Fibroblast of gingiva (primary cell): ENCODE measurements at regions not wholly inside any gene's neighbourhood (a gene's known extent, or its start where the extent isn't known, plus 50 kb on each side); places are given as distances from the start of the nearest gene placed in this dataset.

Experiments
- DNase-seq: peaks from one replicate; pipeline ENCODE4 v3.0.0-alpha.2; 2011; ENCODE audit warnings: low read depth

DNA sequence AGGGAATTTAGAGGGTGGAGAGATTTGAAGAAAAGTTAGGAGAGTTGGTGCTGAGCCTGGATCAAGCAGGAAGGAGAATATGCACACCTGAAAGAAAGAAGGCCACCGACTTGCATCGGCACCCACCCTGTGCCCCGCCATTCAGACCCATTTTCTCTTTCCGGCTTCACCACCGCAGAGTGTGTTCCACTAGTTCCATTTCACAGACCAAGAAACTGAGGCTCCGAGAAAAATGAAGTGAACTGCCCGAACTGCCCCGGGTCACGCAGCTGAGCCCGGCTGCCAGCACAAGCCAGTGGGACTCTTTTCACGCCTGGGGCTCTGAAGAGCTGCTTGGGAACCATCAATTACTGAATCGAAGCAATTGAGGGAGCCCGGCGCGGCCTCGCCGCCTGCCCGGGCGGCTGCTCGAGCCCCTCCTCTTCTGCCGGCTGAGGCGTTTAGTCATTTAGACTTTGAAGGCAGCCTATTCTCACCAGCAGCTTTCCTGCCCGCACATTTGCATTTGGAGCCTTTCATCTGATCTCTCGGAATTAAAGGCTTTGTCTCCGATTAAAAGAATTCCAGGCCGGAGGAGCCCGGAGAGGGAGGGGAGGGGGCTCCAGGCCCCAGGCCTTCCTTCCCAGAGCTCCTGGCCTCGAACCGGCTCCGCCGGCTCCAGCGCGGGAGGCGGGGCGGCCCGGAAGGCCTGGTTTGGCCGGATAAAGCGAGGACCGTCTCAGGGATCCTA, 140.2 kb upstream of the PJA1 start:
- no peak for DNase-seq

DNA sequence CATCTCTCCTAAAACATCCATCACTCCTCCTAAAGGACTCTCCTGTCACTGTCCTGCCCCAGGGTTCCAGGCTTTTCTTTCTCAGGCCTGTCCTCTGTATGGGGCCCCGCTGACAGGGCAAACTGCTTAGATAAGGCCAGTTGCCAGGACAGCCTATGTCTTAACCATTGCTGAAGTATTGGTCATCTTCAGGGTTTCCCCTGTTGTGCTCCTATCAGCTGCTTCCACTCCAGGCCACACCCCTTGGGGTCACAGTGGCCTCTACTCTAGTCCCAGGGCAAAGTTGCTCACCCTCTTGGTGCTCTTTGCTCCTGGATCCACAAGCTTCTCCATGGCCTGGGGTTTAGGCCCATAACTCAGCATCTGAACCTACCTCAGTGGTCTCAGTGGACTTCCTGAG, 138.0 kb upstream of the PJA1 start:
- no peak for DNase-seq

DNA sequence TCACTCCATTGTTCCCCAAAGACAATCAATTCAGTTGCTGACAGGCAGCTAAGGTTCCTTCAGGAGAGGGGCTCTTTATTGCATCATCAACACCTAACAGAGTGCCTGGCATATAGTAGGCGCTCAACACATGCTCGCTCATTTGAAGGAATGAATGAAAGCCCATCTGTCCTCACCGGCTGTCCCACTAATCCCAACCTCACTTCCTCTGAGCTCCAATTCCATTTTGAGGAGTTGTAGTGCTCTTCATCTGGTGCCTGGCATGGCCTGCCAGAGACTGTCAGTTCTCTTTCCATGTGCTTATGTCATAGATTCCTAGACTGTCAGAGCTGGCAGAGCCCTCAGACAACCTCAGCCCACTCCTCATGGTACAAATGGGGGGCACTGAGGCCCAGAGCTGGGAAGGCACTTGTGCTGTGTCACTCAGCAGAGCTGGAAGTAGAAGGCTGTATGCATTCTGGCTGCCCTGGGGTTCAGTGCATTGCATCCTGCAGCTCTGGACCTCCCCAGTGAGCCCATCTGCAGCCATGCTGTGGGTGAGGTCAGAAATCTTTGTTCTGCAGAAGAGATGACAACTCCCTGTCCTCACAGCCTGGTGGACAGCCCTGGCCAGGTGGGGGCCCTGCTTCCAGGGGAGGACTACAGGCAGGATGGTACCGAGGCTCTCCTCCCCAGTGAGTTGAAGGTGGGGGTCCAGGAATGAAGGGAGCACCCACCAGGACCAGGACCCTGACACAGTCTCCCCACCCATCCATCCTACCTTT, 134.9 kb upstream of the PJA1 start:
- no peak for DNase-seq

DNA sequence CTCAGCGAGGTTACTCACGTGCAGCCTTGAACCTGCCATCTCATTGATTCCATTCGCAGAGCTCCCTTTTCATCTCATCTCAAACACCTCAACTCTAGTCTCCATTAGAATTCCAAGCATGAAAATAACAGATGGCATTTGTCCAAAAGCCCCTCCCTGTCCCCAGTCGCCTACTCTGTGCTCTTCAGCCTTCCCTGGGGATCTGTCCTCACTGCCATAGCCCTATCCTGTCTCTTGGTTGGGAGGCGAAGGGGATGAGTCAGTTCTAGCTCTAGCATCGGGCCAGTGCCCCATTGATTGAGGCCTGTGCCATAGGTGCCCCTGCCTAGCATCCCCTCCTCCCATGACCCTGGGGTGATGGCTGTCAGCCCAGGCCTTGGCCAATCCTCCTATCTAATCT, 134.0 kb upstream of the PJA1 start:
- DNase-seq, result no peak

DNA sequence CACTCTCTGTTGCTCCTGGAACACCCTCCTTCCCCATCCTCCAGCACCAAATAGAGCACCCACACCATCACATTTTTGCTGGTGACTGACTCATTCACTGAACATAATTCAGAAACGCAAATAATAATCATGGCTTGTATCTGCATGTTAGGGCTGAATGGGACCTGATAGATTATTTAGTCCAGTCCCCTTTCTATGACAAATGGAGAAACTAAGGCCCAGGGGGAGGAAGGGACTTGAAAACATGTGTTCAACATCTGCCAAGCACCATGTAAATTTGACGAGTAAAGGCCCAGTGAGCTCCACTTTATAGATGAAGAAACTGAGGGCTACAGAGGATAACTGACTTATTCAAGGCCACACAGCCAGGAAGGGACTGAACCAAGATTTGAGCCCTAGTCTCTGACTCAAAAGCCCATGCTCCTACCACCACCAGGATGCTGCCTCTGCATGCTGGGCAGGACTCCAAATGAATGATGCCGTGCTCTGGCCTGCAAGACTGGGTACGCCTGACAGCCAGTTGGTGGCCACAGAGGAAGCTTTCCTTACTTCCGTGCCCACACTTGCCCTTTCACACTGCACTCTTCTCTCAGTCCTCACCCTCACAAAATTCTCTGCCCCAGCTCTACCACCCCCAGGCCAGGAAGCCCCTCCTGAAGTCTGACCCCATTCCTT, 133.3 kb upstream of the PJA1 start:
- peak; percentile 6 for DNase-seq

DNA sequence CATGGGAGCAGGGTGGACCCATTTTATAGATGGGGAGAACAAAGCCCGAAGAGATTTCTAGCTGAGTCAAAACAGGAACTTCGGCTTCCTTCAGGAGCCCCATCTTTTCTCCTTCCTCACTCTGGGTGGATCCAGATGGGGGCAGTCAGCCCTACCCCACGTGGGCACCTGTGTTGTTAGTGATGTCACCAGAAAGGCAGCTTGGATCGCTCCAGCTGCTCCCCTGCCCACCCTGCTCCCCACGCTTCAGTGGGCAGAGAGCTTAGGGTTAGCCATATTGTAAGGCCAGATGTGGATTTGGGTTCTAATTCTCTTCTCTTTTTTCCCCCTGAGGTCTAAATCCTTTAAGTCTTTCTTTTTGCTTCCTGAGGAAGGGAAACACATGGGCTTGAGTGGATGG, 132.3 kb upstream of the PJA1 start:
- DNase-seq, result no peak

DNA sequence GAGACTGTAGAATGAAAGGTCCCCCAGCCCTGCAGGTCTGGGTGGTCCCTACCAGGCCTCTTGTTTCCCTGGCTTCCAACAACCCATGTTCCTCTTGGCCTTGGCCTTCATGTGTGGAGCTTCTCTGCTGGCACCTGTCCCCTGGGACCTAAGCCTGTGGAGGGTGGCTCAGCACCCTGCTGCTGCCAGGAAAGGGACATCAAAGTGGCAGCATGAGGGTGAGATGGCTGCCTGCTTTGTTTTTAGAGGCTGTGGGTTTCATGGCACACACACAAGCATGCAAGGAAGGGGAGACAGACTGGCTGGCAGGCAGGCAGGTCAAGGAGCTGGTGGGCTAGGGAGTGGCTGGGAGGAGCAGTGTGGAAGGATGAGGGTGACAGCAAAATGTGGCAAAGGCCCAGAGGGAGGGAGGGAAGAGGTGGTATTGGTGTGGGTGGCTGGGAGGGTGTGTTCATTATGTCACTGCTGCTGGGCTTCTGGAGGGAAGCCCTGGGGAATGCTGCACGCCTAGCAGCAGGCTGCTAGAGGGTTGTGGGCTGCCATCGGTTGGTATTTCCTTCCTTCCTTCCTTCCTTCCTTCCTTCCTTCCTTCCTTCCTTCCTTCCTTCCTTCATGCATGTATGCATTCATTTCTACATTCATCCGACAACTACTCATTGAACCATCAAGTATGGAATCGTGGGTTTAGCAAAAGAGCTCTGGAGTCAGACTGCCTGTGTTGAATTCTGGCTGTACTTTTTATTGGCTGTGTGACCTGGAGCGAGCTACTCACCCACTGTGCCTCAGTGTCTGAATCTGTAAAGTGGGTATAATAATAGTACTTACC, 128.7 kb upstream of the PJA1 start:
- DNase-seq, result no peak

DNA sequence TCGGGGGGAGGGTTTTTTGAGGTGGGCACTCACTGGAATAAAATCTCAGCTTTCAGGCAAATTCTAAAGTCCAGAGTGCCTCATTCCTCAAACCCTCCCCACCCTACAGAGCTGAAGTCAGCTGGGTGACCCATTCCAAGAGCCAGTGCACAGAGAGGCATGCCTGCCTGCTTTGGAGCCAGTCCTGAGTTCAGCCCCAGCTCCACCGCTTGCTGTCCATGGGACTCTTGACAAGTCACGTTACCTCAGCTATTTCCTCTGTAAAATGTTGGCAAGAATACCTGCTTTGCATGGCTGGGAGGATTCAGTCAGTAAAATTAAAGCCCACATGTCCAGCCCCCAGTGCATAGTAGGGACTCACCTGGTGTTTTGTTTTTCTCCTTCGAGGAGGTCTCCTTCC, 125.9 kb upstream of the PJA1 start:
- DNase-seq, result no peak

DNA sequence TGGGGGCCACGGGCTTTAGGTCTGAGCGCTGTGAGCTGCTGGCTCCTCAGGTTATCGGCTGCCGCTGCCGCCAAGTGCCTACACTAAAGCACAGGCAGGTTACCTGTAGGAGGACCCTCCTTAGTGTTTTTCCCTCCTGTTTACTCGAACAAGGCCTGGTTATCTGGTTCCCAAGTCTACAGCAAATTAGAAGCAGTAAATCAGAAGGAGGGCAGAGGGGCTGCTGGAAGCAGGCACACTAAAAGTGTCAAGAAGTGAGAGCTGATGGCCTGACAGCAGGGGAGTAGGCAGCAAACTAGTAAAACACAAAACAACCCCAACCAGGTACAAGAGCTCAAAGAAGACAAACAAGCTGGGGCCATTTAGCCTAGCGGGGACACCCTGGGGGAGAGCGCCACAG, 125.0 kb upstream of the PJA1 start:
- DNase-seq, result no peak

DNA sequence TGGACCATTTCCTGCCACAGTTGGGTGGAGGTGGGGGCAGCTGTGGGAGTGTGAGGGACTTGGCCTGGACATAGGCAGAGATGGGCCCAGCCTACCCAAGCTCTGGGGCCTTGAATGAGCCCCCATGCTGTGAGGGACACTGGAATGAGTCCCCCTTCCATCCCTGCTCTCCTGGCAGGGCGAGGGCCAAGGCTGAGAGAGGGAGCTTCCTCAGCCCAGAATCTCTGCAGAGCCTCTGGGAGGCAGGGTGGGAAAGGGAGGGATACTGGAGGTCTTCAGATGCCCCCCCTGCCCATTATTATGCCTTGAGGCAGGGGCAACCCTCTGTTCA, 124.5 kb upstream of the PJA1 start:
- DNase-seq, result no peak

DNA sequence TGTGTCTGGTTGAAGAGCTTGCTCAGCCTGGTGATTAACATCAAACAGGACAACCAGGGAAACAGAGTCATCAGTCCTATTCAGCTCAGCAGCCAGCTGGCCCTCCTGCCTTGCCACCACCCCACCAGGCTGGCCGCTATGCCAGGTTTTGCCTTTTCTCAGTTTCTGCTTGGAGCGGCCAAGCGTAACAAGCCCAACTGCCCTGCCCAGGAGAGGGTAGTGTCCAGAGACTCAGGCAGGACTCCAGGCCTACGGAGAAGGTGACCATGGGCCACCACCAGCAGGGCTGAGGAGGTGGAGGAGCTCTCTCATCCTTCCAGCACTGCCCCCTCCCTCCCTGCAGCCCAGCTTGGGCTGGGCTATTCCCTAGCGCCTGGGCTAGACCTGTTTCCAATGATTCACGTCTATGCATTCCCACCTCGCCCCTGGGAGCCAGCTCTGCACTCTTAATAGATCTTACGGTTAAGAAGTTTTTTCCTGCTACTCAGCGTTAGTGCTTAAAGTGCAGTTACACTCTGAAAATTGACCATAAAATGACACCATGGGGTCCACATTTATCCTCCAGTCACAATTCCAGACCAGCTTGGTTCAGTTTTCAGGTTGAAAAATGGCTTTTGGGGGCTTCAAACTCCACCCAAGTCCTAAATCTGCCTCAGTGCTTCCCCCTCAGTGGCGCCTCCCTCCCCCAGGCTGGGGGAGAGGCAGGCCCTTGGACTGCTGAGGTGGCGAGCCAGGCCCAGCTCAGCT, 124.0 kb upstream of the PJA1 start:
- DNase-seq, result no peak

DNA sequence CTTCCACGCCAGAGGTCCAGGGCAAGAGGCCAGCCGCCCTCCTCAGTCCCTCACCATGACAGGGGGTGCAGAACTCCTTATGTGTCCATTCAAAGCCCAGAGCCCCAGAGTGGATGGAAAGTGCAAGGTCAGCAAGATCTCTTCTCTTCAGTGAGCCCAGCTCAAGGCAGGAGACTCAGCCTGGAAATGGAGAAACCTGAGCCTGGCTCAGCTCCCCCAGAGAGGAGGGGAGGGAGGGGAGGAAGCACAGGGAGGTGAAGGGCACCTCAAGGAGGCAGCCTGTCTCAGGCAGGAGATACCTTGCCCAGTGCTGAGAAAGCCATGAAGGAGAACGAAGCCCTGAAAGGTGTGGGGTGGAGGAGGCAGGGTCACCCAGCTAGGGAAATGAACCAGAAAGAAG, 121.8 kb upstream of the PJA1 start:
- no peak for DNase-seq

DNA sequence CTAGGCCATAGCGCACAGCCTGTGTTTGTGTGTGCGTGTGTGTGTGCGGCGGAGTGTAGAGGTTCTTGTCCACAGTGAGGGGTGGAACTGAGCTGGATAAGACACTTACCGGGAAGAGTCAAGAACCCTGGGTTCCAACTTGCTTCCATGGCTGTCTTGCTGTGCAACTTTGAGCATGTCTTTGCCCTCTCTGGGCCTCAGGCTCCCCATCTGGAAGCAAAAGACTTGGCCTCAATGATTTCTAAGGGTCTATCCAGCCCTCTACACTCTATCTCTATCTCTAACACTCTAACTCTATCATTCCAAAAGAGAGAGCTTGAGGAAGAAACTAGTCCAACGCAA, 121.3 kb upstream of the PJA1 start:
- no peak for DNase-seq

DNA sequence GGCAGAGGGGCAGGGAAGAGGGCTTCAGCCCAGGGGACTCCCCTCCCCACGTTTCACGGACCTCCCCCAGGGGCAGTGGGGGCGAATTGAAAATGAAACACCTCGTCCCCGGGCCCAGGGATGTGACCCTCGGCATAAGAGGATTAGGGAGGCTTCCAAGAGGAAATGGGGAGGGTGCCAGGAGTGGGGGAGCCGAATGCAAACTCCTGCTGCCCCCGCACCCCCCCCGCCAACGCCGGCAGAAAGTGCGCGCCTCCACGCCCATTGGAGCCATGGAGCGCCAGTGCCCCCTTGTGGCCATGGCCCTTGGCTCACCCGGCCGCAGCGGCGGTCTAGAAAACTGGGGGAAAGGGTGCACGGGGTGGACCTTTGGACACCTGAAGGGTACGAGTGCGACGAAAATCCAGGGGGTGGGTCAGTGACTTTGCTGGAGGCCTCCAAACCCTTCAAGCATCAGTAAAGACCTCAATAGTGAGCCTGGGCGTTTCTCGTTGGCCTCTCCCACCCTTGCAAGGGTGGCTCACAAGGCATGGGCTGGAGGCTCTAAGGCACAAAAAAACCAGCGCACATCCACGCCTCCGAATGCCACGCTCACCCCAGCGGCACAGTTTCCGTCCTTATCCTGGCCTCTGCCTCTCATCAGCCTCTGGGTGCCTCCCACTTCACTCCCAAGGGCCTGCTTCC, 120.8 kb upstream of the PJA1 start:
- peak; percentile 2 for DNase-seq

DNA sequence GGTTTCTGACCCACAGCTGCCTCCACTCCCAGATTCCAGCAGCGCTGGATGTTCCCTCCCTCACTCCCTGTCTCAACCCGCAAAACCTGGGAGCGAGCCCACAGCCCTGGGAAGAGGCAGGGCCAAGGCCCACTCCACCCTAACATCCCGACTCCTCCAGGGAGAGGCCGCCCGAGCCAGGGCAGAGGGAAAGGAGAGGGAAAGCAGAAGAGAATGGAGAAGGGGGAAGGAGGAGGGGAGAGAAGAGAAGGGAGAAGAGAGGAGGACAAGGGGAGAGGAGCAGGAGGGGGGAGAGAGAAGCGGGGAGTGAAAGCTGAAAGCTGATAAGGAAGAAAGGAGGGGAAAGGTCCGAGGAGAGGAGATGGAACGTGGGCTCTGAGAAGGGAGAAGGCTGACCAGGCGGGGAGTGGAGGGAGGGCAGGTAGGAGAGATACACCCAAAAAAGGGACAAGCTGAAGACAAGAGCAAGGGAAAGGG, 120.2 kb upstream of the PJA1 start:
- no peak for DNase-seq

DNA sequence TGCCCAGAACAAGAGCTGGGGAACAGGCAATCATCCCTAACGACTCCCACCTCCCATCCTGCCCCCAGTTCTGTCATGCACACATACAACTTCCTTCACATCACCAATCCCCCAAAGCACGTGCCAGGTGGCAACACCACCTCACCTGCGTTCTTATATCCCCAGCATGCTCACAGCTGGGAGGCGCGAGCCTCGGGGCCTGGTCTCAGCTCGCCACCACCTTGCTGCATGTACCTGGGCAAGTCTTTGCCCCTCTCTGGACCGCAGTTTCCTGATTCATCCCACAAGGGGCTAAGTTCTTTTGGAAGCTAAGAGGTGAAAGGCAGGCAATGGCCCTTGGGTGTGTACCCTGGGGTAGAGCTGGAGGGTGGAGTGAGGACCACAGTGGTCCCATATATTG, 119.2 kb upstream of the PJA1 start:
- DNase-seq, result no peak

DNA sequence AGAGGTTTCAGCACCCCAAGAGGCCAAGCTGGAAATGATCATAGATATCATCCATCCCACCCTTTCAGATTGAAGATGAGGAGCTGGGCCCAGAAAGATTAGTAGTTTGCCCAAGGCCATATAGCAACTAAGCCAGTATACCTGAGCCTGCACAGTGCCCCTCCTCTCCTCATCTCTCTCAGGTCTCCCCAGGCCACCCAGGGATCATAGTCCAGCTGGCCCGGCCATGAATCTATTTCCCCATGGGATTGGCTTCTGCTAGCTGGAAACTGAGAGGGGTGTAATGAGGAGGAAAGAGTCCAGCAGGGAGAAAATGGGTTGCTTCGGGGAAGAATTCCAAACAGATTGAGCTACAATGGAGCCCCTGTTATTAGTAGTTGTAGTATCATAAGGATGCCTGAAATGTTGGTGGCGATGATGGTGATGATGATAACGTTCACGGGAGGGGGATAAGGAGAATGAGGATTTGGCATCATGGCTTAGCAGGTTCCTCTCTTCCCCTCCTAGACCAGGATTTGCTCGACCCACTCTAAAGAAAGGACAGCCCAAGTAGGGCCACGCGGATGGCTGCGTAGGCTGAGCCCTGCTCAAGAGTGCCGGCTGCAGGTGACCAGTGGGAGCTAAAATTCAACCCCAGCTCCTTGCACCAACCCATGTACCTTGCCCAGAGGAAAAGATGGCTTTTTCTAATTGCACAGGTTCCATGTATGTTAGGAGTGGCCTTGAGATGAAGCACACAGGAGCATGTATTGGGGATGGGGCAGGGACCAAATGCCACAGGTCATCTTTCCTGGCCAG, 117.8 kb upstream of the PJA1 start:
- DNase-seq, result no peak

DNA sequence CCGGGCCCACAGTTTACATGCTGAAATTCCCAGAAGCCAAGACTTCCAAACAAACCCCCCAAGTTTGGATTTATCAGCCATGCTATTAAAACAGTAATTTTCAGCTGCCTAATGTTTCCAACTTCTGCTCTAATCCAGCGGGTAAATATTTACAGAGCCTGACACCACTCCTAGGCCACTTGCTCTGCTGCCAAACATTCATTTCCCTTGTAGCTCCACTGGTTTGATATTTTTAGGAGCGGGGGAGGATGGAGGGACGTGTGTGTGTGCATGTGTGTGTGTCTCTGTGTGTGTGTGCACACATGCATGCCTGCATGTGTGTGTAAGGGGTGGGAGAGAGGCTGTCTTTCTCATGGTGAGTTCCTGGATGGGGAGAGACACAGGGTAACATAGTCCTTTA, 115.7 kb upstream of the PJA1 start:
- DNase-seq, result no peak

DNA sequence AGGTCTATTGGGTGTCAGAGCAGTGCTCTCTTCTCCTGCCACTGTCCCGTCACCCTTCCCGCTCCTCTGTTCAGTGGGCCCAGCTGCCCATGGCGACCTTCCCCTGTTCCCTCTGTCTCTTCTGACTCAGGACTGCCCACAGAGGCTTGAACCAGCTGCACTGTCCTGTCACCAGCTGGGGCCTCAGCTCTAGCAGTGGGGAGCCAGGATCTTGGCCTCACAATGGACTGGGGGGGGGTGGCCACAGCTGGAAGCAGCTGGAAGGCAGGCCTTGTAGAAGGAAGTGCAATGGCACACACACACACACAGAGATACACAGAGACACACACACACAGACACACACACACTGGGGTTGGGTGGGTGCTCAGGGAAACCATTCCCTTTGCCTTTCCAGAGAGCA, 114.0 kb upstream of the PJA1 start:
- no peak for DNase-seq

DNA sequence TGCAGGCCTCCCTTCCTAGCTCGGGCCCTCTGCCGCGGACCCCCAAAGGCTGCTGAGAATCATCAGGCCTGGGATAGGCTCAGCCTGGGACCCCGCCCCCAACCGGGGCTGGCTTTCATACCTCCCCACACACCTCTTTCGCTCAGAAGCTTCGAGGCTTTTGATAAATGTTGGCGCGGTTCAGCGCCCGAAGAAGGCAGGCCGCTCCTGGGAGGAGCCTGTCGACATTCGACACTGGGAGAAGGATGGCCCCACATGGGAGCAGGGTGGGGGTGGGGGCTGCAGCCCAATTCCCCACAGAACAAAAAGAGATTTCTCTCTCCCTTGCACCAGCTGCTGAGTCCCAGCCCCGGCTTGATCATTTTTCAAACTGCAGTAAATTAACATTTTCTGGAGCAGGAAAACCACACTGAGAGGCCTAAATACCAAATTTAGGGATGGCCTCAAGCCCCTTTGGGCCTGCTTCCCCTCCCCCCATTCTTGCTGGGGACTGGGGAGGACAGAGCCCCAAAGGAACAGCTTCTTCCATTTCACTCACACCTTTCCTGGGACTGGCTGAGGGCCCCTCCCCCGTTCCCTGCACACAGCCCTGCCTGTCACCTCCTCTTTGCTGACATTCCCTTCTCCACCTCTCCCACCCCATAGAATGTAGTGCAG, 112.9 kb upstream of the PJA1 start:
- DNase-seq, result no peak
